GM23338 (cell line): ENCODE measurements at regions not wholly inside any gene's neighbourhood (a gene's known extent, or its start where the extent isn't known, plus 50 kb on each side); places are given as distances from the start of the nearest gene placed in this dataset.

Experiments used
- ATAC-seq: fragments of 200-7000 bp; cut with Tn5 transposase; 3 replicates; pipeline ENCODE4 v1.9.1; 2020
- DNase-seq: peaks from one replicate; pipeline ENCODE4 v3.0.0-alpha.2; 2015; ENCODE audit warnings: low spot score
- H2AFZ ChIP-seq: fragments of 200-600 bp; sonication (generic); 2 replicates; pipeline ENCODE4 v1.8.0; 2016; ENCODE audit warnings: antibody characterized with exemption, mild to moderate bottlenecking, moderate library complexity
- H3F3A ChIP-seq: fragments of 200-600 bp; sonication (generic); replicated peaks from 2 replicates; pipeline ENCODE4 v1.8.0; 2017; ENCODE audit warnings: antibody characterized with exemption, mixed run types, low read depth
- H3K27ac ChIP-seq: fragments of 200-600 bp; sonication (generic); 2 replicates; pipeline ENCODE4 v1.6.1; 2016; ENCODE audit warnings: low read depth
- H3K27me3 ChIP-seq: fragments of 200-600 bp; sonication (generic); 2 replicates; pipeline ENCODE4 v1.8.0; 2016; ENCODE audit warnings: mild to moderate bottlenecking, mixed run types, moderate library complexity; ENCODE audit not compliant: insufficient read depth
- H3K36me3 ChIP-seq: fragments of 200-600 bp; sonication (generic); 2 replicates; pipeline ENCODE4 v1.8.0; 2016; ENCODE audit warnings: mild to moderate bottlenecking; ENCODE audit not compliant: insufficient read depth
- H3K4me1 ChIP-seq: fragments of 200-600 bp; sonication (generic); 2 replicates; pipeline ENCODE4 v1.8.0; 2016; ENCODE audit warnings: mild to moderate bottlenecking, moderate library complexity; ENCODE audit not compliant: insufficient read depth
- H3K4me2 ChIP-seq: fragments of 200-600 bp; sonication (generic); 2 replicates; pipeline ENCODE4 v1.7.1; 2017; ENCODE audit warnings: mixed run types
- H3K4me3 ChIP-seq: fragments of 200-600 bp; sonication (generic); 2 replicates; pipeline ENCODE4 v1.6.1; 2016; ENCODE audit warnings: mixed run types
- H3K79me2 ChIP-seq: fragments of 200-600 bp; sonication (generic); replicated peaks from 2 replicates; pipeline ENCODE4 v1.8.0; 2017; ENCODE audit warnings: mild to moderate bottlenecking; ENCODE audit not compliant: insufficient read depth
- H3K9me2 ChIP-seq: fragments of 200-600 bp; sonication (generic); 2 replicates; pipeline ENCODE4 v1.8.0; 2017; ENCODE audit not compliant: insufficient read depth
- H4K20me1 ChIP-seq: fragments of 200-600 bp; sonication (generic); replicated peaks from 2 replicates; pipeline ENCODE4 v1.8.0; 2017; ENCODE audit warnings: mild to moderate bottlenecking; ENCODE audit not compliant: insufficient read depth
- H3K27ac Mint-ChIP-seq: 2 replicates; pipeline ENCODE4 v1.8.0; 2020; ENCODE audit warnings: inconsistent platforms, mild to moderate bottlenecking, moderate library complexity, mixed read lengths
- H3K27me3 Mint-ChIP-seq: 3 replicates; pipeline ENCODE4 v1.8.0; 2022; ENCODE audit warnings: low read depth, mild to moderate bottlenecking, moderate library complexity, mixed read lengths, inconsistent platforms; ENCODE audit not compliant: insufficient read depth, poor library complexity
- H3K36me3 Mint-ChIP-seq: 3 replicates; pipeline ENCODE4 v1.8.0; 2021; ENCODE audit warnings: low read depth, mild to moderate bottlenecking, inconsistent platforms, moderate library complexity, mixed read lengths
- H3K4me1 Mint-ChIP-seq: 3 replicates; pipeline ENCODE4 v1.8.0; 2020; ENCODE audit warnings: mild to moderate bottlenecking, inconsistent platforms, mixed read lengths
- H3K4me3 Mint-ChIP-seq: 3 replicates; pipeline ENCODE4 v1.8.0; 2021; ENCODE audit warnings: moderate library complexity, mild to moderate bottlenecking, inconsistent platforms, mixed read lengths
- H3K9me3 Mint-ChIP-seq: 3 replicates; pipeline ENCODE4 v1.8.0; 2020; ENCODE audit warnings: moderate library complexity, mild to moderate bottlenecking, inconsistent platforms, mixed read lengths
- CREB1 ChIP-seq: fragments of 250-450 bp; sonication (Bioruptor Pico); IDR thresholded peaks from 2 replicates; pipeline ENCODE4 v1.5.0; 2020; ENCODE audit warnings: low read depth, mild to moderate bottlenecking, moderate library complexity
- ETS1 ChIP-seq: IDR thresholded peaks from 2 replicates; pipeline ENCODE4 v1.6.1; 2016; ENCODE audit warnings: antibody characterized with exemption
- EZH2phosphoT487 ChIP-seq: fragments of 200-600 bp; sonication (generic); IDR thresholded peaks from one replicate; pipeline ENCODE4 v1.8.1; 2018; ENCODE audit warnings: antibody characterized with exemption; ENCODE audit not compliant: unreplicated experiment
- JUNB ChIP-seq: IDR thresholded peaks from one replicate; pipeline ENCODE4 v1.6.1; 2016; ENCODE audit warnings: antibody characterized with exemption; ENCODE audit not compliant: unreplicated experiment
- NANOG ChIP-seq: IDR thresholded peaks from 2 replicates; pipeline ENCODE4 v1.6.1; 2016; ENCODE audit warnings: antibody characterized with exemption, borderline replicate concordance
- POLR2AphosphoS5 ChIP-seq: IDR thresholded peaks from 2 replicates; pipeline ENCODE4 v1.6.1; 2016; ENCODE audit warnings: antibody characterized with exemption, low read depth
- REST ChIP-seq: IDR thresholded peaks from one replicate; pipeline ENCODE4 v1.6.1; 2018; ENCODE audit warnings: antibody characterized with exemption; ENCODE audit not compliant: unreplicated experiment
- STAT1 ChIP-seq: IDR thresholded peaks from one replicate; pipeline ENCODE4 v1.6.1; 2016; ENCODE audit warnings: antibody characterized with exemption; ENCODE audit not compliant: unreplicated experiment
- ZNF114 ChIP-seq: fragments of 250-450 bp; sonication (Bioruptor Pico); IDR thresholded peaks from 2 replicates; pipeline ENCODE4 v1.5.0; 2020; ENCODE audit warnings: mild to moderate bottlenecking, moderate library complexity
- ZNF331 ChIP-seq: fragments of 250-450 bp; sonication (Bioruptor Pico); IDR thresholded peaks from 2 replicates; pipeline ENCODE4 v1.5.0; 2020; ENCODE audit warnings: low read depth, mild to moderate bottlenecking, moderate library complexity
- ZNF462 ChIP-seq: fragments of 250-450 bp; sonication (Bioruptor Pico); IDR thresholded peaks from 2 replicates; pipeline ENCODE4 v1.5.0; 2020; ENCODE audit warnings: mild to moderate bottlenecking, moderate library complexity
- TF ChIP-seq, protein P1 (sequence below), 2 experiments: fragments of 200-600 bp in 1 of 2; sonication (generic) in 1 of 2; conservative IDR thresholded peaks; 2 replicates each; pipeline versions ENCODE4 v1.5.1 to v1.6.1; 2016 to 2017; ENCODE audit warnings: antibody characterized with exemption in 2 of 2, low read depth in 2 of 2, mild to moderate bottlenecking in 2 of 2, moderate library complexity in 1 of 2

DNA sequence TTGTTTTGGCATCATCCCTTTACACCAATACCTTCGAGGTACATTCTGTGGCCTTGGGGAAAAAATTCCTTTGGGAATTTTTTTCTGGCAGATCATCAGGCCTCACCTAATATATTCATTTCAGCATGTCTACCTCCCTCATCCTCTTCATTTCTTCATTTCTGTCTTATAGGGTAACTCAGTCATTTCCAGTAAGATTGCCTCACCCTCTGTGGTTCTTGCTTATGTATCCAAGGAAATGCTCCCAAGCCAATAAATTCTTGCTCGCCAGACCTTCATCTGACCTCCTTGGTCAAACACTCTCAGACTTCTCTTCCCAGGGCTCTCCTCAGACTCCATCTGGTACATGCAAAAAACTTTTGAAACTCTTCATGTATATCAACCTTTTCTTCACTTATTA is 265.6 kb downstream of the TMX3 start:
- no peak overlapping the region for H3K4me2 ChIP-seq
- H3K27ac Mint-ChIP-seq = no peak overlapping the region
- no peaks in the 10 kb centered on the region for H3K27me3 ChIP-seq
- no peaks in the 10 kb centered on the region for H3K4me1 ChIP-seq
- no peaks in the 10 kb centered on the region for H3K27me3 Mint-ChIP-seq
- H3K9me3 Mint-ChIP-seq = no peaks in the 10 kb centered on the region
- H3K4me1 Mint-ChIP-seq = no peaks in the 10 kb centered on the region
- no peaks in the 10 kb centered on the region for H3K79me2 ChIP-seq
- no peaks in the 10 kb centered on the region for H3K36me3 ChIP-seq
- H3F3A ChIP-seq = no peaks in the 10 kb centered on the region
- H3K36me3 Mint-ChIP-seq = no peaks in the 10 kb centered on the region
- no peak overlapping the region for H3K4me3 Mint-ChIP-seq
- H3K4me3 ChIP-seq = no peak overlapping the region
- peaks cover 2% of the 10 kb centered on the region; the same call in 1 of the 2 replicates for H3K9me2 ChIP-seq
- H4K20me1 ChIP-seq = no peaks in the 10 kb centered on the region
- DNase-seq (no peak), ATAC-seq (no peak)
- TF ChIP-seq REST = no peak
- no peak for TF ChIP-seq CREB1 (CRISPR knock-in tag)
- TF ChIP-seq STAT1 = no peak
- TF ChIP-seq ZNF331 (CRISPR knock-in tag) = no peak
- no peak for TF ChIP-seq JUNB
- TF ChIP-seq, protein P1, sequence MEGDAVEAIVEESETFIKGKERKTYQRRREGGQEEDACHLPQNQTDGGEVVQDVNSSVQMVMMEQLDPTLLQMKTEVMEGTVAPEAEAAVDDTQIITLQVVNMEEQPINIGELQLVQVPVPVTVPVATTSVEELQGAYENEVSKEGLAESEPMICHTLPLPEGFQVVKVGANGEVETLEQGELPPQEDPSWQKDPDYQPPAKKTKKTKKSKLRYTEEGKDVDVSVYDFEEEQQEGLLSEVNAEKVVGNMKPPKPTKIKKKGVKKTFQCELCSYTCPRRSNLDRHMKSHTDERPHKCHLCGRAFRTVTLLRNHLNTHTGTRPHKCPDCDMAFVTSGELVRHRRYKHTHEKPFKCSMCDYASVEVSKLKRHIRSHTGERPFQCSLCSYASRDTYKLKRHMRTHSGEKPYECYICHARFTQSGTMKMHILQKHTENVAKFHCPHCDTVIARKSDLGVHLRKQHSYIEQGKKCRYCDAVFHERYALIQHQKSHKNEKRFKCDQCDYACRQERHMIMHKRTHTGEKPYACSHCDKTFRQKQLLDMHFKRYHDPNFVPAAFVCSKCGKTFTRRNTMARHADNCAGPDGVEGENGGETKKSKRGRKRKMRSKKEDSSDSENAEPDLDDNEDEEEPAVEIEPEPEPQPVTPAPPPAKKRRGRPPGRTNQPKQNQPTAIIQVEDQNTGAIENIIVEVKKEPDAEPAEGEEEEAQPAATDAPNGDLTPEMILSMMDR (conservative IDR thresholded peaks at IDR 0.05; ENCODE audit: low read depth in 2 of 2) = no peak
- no peak for TF ChIP-seq ZNF114 (CRISPR knock-in tag)
- no peak for TF ChIP-seq ZNF462 (CRISPR knock-in tag)
- TF ChIP-seq NANOG = no peak
- no peak for TF ChIP-seq ETS1
- no peak for TF ChIP-seq EZH2phosphoT487
- TF ChIP-seq POLR2AphosphoS5 = no peak
- H2AFZ ChIP-seq = no peak overlapping the region
- no peak overlapping the region for H3K27ac ChIP-seq
